HG03066 (cell line): ENCODE measurements at regions not wholly inside any gene's neighbourhood (a gene's known extent, or its start where the extent isn't known, plus 50 kb on each side); places are given as distances from the start of the nearest gene placed in this dataset.
"Not testable (repeated sequence)": the region's sequence is repeated elsewhere in the genome, so short reads cannot be mapped to it uniquely, and the experiment has no call there.

ENCODE experiments used
- ATAC-seq: cut with Tn5 transposase; IDR thresholded peaks from one replicate; pipeline ENCODE4 v1.9.1; 2021; ENCODE audit warnings: low read depth; ENCODE audit not compliant: unreplicated experiment

DNA sequence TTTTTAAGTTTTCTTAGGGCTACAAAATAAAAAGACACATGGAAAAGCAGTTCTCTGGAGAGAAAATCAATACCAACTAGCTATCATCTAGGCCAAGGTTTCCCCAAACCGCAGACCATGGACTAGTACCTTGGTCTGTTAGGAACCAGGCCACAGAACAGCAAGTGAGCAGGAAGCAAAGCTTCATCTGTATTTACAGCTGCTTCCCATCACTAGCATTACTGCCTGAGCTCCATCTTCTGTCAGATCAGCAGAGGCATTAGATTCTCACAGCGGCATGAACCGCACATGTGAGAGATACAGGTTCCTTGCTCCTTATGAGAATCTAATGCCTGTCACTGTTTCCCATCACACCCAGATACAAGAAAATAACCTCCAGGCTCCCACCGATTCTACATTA lies 1907.6 kb upstream of the ACO1 start:
- ATAC-seq = no peak

DNA sequence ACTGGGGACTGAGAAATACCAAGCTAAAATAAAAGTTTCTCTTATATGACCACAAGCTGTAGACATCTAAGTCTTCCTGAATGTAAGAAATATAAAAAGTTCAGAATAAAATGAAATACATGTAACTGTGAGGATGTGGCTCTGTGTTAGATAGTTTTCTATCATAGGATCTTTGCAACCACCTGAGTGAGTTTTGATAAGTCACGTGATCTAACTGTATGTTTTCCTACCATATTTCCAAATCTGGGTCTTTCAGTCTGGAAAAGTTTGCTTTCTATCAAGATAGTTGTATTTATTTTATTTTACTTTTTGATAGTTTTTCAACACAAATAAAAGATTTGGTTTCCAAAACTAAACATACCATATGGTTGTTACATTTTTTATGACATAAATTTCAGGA lies 1905.8 kb upstream of the ACO1 start:
- ATAC-seq = no peak

DNA sequence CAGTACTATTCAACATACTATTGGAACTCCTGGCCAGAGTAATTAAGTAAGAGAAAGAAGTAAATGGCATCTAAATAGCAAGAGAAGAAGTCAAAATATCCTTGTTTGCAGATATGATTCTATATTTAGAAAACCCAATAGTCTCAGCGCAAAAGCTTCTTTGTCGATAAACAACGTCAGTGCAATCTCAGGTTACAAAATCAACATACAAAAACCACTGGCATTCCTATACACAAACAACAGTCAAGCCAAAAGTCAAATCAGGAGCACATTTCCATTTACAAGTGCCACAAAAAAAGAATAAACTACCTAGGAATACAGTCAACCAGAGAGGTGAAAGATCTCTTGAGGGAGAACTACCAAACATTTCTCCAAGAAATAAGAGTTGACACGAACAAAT lies 1901.9 kb upstream of the ACO1 start:
- ATAC-seq = no peak

DNA sequence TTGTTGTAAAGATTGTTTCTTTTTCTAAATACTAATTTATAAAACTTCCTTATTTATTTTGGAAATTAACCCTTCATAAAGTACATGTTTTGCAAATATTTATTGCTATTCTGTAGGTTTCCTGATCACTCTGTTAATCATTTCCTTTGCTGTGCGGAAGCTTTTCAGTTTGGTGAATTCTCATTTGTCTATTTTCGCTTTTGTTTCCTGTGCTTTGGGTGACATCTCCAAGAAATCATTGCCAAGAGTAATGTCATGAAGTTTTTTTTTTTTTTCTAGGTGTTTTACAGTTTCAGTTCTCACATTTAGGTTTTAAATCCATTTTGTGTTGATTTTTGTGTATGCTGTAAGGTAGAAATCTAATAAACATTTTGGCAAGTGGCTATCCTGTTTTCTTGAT lies 1899.8 kb upstream of the ACO1 start:
- no peak for ATAC-seq

DNA sequence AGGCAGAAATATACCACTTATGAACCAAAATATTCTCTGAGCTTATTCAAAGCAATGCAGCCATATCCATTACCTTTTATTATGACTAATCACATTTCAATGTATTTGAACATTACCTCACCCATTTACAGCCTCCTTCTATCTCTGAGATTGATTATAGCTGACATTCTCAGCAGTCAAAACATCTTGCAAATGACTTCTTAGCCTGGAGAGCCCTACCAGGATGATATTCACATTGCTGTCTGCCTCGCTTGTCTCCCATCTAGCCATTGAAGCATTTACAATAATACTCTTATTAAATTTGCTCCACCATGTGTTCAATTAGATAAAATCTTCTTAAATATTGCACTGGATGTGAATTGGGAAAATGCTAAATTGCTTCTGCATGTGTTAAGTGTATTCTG lies 1879.9 kb upstream of the ACO1 start:
- no peak for ATAC-seq

DNA sequence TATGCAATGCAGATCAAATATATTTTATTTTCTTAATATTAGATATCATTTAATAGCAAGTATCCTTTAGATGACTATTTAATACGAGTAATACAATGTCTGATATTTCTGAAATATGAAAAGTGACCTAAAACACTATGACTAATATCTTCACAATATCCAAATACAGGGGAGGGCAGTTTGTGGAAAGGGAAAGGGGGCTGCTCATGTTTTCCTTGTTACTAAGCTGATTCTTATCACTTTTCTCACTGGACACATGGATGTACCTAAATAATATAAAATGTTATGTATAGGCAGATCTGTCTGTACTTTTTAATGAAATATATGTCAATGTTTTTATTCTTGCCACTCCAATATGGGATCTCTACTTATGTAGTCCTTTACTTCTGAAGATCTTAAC lies 1879.1 kb upstream of the ACO1 start:
- ATAC-seq = no peak

DNA sequence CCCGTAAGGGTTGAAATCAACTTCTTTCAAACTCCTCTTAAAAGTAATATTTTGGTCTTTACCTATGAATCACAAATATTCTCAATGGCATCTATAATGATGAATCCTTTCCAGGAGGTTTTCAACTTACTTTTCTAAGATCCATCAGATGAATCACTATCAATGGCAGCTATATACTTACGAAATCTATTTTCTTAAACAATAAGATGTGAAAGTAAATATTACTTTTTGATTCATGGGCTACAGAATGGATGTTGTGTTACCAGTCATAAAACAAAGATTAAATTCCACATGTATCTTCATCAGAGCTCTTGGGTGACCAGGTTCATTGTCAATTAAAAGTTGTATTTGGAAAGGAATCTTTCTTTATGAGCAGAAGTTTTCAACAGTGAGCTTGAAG lies 1877.7 kb upstream of the ACO1 start:
- no peak for ATAC-seq

DNA sequence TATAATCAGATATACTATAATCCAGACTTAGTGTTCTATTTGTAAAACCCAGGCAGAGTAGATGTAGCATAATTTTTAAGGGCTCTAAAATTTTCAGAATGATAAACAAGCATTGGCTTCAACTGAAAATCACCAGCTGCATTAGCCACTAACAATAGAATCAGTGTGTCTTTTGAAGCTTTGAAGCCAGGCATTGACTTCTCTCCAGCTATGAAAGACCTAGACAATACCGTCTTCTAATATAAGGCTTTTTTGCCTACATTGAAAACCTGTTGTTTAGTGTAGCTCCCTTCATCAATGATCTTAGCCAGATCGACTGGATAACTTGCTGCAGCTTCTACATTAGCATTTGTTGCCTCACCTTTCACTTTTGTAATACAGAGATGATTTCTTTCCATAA lies 1877.3 kb upstream of the ACO1 start:
- no peak for ATAC-seq

DNA sequence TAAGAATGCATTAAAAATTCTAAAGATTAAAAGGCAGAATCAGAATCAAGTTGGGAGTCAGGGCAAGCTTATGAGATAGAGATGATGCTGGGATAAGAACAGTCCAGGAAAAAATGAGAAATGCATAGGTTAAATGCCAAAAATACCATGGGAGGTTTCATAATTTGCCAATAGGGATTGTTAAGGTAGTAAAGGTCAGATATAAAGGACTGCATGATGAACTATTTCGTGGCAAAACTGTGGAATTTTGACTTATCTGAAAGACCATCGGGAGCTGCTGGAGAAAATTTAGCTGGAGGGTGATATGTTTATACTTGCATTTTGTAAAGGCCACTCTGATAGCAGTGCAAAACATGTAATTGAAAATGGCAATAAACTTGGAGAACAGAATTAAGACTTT lies 1872.8 kb upstream of the ACO1 start:
- ATAC-seq = no peak

DNA sequence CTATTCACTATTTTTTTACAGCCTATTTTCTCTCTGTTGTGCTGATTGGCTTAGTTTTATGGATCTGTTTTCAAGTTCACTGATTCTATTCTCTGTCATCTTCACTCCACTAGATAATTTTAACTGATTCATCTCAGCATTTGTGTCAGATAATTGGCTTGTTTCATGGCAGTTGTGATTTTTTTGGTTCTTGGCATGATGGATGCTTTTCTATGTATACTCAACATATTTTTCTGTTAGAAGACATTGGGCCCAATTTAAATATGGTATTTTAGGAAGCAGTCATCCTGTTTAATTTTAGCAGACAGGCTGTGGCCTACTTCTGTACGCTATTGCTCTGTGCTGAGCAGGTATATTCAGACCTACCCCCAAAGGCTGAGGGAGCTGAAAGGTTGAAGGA lies 1865.3 kb upstream of the ACO1 start:
- ATAC-seq = no peak

DNA sequence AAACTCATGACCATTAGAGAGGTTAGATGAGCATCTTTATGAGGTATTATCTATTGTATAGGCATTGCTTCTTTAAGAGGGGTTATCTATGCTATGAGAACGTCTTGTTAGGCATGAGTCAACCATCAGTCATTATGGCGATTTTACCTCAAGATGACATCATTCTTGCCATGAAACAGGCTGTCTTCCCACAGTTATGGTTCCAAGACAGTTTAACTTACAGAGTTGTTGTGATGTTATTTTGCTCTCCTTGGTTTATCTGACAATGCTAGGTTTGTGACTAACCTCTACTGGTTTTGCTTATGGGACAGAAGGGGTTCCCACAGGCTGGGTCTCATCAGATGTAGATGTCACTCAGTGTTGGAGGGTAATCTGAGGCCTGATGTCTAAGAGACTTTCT lies 1864.7 kb upstream of the ACO1 start:
- ATAC-seq = no peak

DNA sequence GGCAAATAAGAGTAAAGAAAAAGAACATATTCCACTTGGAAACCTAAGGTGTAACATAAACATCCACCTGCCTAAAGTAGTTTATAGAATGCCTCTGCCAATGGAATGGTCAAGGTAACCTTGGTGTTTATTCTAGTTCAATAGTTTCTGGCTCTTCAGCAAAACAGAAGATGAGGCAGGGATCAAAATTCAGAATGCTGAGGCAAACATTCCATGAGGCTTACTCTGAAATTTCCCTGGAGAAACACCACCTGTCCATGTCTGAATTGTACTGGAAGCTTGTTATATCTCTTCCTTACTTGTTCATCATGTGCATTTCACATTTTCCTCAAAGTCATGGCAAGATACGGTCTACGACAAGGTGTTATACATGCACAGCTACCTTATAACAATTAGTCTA lies 1862.4 kb upstream of the ACO1 start:
- no peak for ATAC-seq

DNA sequence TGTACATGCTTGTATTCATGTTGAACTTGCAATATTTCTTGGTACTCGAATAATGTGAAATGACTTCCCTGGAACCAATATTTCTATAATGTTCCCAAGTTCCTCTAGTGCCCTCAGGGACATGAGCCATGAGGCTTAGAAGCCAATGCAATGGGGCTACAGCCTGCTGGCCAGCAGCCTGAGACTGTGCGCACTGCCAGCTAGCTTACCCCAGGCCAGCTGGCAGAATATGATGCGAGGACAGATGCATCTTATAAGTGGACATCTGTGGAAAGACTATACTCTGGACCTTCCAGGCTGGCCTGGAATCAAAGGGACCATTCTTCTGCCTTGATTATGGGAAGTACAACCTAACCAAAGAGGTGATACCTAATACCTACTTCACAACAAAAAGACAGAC lies 1862.0 kb upstream of the ACO1 start:
- ATAC-seq = no peak

DNA sequence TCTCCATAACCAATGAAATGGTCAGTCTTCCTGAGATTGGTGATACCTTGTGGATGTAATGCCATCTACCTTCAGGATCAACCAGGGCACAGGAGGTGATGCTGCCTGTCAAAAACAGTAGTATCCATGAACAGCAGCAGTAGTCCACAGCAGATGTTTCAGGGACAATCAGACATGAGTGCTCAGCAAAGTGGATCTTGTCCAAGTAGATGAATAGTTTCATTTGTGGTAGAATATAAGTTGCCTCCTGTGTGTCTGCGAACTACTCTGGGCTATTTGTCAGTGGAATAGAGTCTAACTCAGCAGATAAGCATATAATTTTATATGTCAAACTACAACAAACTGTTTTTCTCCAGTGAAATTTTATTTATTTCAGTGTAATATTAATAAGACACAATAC lies 1860.1 kb upstream of the ACO1 start:
- no peak for ATAC-seq

DNA sequence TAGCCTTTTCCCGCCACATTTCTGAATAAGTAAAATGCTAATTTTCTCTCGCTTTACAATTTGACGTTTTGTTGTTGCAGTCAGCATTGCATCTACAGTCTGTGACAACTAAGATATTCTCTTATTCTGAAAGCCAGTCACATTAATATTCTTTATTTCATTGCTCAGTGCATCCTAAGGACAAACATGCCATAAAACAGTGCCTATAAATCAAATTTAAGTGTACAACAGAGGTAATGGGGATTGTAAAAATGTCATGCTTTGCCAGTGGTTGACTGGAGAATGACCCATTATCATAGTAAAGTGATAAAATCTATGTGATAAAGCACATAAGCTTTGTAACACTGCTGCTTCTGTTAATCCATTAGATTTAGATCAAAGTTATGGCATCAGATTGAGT lies 1850.0 kb upstream of the ACO1 start:
- no peak for ATAC-seq

DNA sequence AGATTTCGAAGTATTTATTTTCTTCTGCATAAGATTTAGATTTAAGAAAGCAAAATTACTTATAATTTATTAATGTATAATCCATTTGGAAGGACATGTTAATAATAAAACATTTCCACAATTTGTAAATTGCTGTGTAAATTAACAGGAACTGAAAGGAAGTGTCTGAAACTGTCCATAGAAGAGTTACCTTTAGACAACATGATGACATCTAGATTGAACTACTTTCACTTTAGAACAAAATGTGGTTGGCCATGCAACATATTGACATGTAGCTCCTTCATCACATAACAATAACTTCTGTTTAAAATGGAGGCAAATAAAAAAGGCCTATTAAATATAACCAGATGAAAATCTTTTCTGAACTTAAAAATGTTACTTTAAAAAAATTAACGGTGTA lies 1849.5 kb upstream of the ACO1 start:
- ATAC-seq = no peak

DNA sequence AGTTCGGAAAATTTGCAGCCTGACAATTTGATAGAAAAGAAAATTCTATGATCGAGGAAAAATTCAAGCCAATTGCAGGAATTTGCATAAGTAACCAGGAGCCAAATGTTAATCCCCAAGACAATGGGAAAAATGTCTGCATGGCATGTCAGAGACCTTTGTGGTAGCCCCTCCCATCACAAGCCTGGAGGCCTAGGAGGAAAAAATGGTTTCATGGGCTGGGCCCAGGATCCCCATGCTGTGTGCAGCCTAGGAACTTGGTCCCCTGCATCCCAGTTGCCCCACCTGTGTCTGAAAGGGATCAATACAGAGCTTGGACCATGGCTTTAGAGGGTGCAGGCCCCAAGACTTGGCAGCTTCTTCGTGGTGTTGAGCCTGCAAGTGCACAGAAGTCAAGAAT lies 1847.9 kb upstream of the ACO1 start:
- ATAC-seq = no peak

DNA sequence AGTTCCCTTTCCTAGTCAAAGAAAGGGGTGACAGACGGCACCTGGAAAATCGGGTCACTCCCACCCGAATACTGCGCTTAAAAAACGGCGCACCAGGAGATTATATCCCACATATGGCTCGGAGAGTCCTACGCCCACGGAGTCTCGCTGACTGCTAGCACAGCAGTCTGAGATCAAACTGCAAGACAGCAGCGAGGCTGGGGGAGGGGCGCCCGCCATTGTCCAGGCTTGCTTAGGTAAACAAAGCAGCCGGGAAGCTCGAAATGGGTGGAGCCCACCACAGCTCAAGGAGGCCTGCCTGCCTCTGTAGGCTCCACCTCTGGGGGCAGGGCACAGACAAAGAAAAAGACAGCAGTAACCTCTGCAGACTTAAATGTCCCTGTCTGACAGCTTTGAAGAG lies 1844.7 kb upstream of the ACO1 start:
- ATAC-seq = not testable (repeated sequence)

DNA sequence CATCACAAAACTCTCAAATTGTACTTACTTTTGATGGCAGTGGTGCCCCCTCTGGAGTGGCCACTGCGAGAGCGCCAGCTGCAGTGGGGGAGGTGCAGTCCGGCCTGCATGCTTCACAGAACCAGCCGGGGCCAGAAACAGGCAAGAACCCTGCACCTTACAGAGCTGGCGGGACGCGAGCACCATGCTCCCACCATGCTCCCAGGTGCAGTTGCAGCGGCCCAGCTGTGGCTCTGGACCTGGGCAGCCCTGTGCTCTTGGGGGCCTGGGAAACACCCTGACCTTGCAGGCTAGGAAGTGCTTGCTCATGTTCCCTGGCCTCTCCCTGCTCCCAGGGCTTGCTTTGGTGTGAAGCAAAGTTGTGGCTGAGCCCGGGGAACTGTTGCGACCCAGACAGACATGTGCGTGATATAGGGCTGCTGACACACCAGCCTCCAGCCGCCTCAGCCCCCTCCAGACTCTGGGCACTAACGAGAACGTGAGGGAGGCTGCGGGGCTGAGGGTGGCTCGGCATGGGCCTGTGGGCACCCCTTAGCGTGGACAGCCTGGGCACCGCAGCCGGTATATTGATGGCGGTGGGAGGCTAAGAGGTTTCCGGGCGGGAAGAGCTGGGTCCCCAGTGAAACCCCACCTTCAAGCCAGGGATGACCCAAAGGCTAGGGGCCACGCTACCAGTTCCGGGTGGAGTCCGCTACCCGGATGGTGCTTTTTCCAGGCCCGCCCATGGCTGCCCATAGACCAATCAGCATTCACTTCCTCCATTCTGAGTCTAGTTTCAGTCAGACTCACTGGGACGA lies 1809.9 kb upstream of the ACO1 start:
- no peak for ATAC-seq

DNA sequence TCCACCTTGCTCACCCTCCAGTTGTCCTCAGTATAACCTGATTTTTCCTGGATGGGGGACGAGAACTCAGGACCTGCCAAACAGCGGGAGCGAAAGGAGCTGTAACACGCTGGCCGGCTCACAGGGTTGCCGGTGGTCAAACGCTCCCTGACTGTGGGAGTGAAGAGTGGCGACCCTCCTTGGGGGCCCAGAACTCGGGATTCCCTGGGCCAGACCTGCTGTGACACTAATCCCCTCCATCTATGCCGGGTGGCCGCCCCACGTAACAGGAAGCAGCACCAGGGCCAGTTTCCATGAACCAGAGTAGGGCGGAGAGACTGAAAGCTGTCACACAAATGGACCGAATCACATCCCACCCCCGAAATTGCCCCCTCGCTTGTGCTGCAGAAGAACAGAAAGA lies 1809.2 kb upstream of the ACO1 start:
- no peak for ATAC-seq

DNA sequence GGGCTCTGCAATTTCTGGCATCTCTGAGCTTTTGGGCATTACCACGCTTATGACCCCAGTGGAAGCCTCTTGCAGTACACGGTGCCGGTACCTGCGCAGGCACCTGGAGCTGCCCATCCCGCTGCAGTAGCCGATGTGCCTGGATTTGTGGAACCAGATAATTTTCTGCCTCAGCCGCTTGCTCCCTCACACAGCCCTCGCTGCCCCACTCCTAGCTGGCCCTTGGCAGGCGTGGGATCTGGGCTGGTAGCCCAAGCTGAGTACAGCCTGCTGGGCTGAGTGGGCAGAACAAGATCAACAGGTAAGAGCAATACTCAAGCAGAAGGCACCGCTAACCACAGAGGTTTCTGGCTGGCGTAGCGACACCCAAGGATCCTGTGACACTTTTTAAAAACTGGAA lies 1808.8 kb upstream of the ACO1 start:
- no peak for ATAC-seq

DNA sequence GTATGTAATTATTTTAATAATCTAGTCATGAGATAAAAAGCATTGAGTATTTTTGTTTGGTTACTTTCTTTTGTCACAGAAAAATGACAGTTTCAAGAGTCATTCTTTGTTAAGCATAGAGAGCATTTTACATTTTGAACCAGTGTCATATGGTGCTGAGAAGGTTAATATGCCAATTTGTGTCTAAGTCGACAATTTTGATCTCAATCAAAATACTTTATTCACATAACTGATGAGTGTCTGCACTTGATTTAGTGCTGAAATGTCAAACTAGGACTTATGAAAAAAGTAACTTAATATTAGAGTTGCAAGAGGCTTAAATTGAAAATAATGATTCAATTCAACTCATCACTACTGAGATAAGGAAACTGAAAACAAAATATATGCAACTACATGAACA lies 1804.6 kb upstream of the ACO1 start:
- no peak for ATAC-seq

DNA sequence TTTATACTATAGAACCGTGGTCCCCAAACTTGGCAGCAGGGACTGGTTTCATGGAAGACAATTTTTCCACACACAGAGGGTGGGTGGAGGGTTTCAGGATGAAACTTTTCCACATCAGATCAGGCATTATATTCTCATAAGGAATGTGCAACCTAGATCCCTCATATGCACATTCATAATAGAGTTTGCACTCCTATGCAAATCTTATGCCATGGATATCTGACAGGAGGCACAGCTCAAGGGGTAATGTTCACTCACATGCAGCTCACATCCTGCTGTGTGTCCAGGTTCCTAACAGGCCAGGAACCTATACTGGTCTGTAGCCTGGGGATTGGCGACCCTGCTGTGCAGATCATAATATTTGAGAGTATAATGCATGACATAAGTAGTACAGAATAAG lies 1802.2 kb upstream of the ACO1 start:
- no peak for ATAC-seq
